ENCODE measurements at regions not wholly inside any gene's neighbourhood (a gene's known extent, or its start where the extent isn't known, plus 50 kb on each side); places are given as distances from the start of the nearest gene placed in this dataset.

DNA sequence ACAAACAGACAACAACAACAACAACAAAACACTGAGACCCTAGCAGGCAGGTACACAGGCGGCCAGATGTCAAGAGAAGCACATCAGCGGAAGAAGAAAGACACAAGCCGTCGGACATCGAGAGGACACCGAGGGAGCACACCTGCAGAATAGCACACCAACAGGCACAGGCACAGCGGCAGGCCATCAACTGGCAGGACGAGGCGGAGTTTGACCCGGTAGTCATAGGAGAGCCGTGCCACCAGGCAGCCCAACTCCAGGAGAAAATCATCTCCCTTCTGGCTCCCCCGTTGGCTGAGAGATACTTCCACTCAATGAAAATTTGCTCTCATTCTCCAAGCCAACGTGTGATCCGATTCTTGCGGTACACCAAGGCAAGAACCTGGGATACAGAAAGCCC is 352.1 kb upstream of the IZUMO3 start:
- H2AFZ ChIP-seq (ENCODE audit: control insufficient read depth, low read length) = no peak overlapping the region
- no peak overlapping the region for H3K4me3 ChIP-seq (ENCODE audit: control insufficient read depth in 2 of 3, extremely low read depth in 1 of 3, insufficient read depth in 2 of 3, low read depth in 1 of 3, low read length in 3 of 3)
- FAIRE-seq = no peak
- H3K27me3 ChIP-seq (ENCODE audit: control insufficient read depth, extremely low read depth, insufficient read depth, low read length) = no peaks in the 10 kb centered on the region
- no peak for DNase-seq (ENCODE audit: low read depth, low spot score)
- no peaks in the 10 kb centered on the region for H3K36me3 ChIP-seq (ENCODE audit: control insufficient read depth in 2 of 2, extremely low read depth in 1 of 2, insufficient read depth in 2 of 2, low read length in 2 of 2)
- no peak overlapping the region for H3K9ac ChIP-seq (ENCODE audit: control insufficient read depth, extremely low read depth, insufficient read depth, low read length)
- no peak overlapping the region for H3K4me2 ChIP-seq (ENCODE audit: control insufficient read depth, extremely low read depth, insufficient read depth, low read depth, low read length)
- dilution Hi-C loops (cut with MboI; ENCODE audit: extremely low pct_ligation_motif_present, low sequenced_read_pairs) = no loop called here
- no peaks in the 10 kb centered on the region for H3K9me1 ChIP-seq (ENCODE audit: control insufficient read depth, extremely low read depth, insufficient read depth, low read length)
- no peak for TF ChIP-seq EZH2 (IDR thresholded peaks at IDR 0.05; ENCODE audit: low read length)
- TF ChIP-seq, protein P1, sequence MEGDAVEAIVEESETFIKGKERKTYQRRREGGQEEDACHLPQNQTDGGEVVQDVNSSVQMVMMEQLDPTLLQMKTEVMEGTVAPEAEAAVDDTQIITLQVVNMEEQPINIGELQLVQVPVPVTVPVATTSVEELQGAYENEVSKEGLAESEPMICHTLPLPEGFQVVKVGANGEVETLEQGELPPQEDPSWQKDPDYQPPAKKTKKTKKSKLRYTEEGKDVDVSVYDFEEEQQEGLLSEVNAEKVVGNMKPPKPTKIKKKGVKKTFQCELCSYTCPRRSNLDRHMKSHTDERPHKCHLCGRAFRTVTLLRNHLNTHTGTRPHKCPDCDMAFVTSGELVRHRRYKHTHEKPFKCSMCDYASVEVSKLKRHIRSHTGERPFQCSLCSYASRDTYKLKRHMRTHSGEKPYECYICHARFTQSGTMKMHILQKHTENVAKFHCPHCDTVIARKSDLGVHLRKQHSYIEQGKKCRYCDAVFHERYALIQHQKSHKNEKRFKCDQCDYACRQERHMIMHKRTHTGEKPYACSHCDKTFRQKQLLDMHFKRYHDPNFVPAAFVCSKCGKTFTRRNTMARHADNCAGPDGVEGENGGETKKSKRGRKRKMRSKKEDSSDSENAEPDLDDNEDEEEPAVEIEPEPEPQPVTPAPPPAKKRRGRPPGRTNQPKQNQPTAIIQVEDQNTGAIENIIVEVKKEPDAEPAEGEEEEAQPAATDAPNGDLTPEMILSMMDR (optimal IDR thresholded peaks at IDR 0.05 in 1 of 3, IDR thresholded peaks at IDR 0.05 in 1 of 3, conservative IDR thresholded peaks at IDR 0.05 in 1 of 3; ENCODE audit: extremely low read depth in 1 of 3, insufficient read depth in 2 of 3, low read length in 3 of 3) = no peak
- H3K9me3 ChIP-seq (ENCODE audit: control insufficient read depth, low read depth, low read length) = no peaks in the 10 kb centered on the region
- no peaks in the 10 kb centered on the region for H4K20me1 ChIP-seq (ENCODE audit: control insufficient read depth, extremely low read depth, insufficient read depth, low read length)
- no peaks in the 10 kb centered on the region for H3K4me1 ChIP-seq (ENCODE audit: control insufficient read depth, extremely low read depth, insufficient read depth, low read length)
- H3K27ac ChIP-seq (ENCODE audit: control insufficient read depth, insufficient read depth, low read length) = no peak overlapping the region
- no peaks in the 10 kb centered on the region for H3K79me2 ChIP-seq (ENCODE audit: control insufficient read depth, insufficient read depth, low read length)

DNA sequence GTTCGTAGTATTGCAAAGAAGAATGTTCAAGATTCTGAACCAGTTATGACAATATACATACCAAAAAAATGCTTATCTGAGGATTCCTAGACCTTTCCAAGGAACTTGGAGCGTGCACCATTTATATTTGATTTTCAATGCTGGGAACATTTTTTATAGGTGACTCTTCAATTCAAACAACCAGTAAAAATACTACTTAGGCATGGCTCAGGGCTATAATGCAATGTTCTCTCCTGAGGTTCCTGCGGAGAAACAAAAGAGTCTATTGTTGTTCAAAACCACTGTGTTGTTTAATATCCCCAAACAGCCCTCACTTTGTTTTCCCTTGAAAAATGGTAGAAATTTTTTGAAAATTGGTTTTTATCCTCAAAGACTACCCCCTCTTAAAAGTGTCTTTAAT is 335.7 kb upstream of the IZUMO3 start:
- no peak for TF ChIP-seq EZH2 (IDR thresholded peaks at IDR 0.05; ENCODE audit: low read length)
- TF ChIP-seq, protein P1 (optimal IDR thresholded peaks at IDR 0.05 in 1 of 3, IDR thresholded peaks at IDR 0.05 in 1 of 3, conservative IDR thresholded peaks at IDR 0.05 in 1 of 3; ENCODE audit: extremely low read depth in 1 of 3, insufficient read depth in 2 of 3, low read length in 3 of 3) = no peak
- no peaks in the 10 kb centered on the region for H3K4me1 ChIP-seq (ENCODE audit: control insufficient read depth, extremely low read depth, insufficient read depth, low read length)
- FAIRE-seq (no peak), DNase-seq (ENCODE audit: low read depth, low spot score) (no peak)
- no peak overlapping the region for H3K4me3 ChIP-seq (ENCODE audit: control insufficient read depth in 2 of 3, extremely low read depth in 1 of 3, insufficient read depth in 2 of 3, low read depth in 1 of 3, low read length in 3 of 3)
- no peaks in the 10 kb centered on the region for H3K9me3 ChIP-seq (ENCODE audit: control insufficient read depth, low read depth, low read length)
- no peaks in the 10 kb centered on the region for H4K20me1 ChIP-seq (ENCODE audit: control insufficient read depth, extremely low read depth, insufficient read depth, low read length)
- H3K36me3 ChIP-seq (ENCODE audit: control insufficient read depth in 2 of 2, extremely low read depth in 1 of 2, insufficient read depth in 2 of 2, low read length in 2 of 2) = no peaks in the 10 kb centered on the region
- H3K4me2 ChIP-seq (ENCODE audit: control insufficient read depth, extremely low read depth, insufficient read depth, low read depth, low read length) = no peak overlapping the region
- no peaks in the 10 kb centered on the region for H3K27me3 ChIP-seq (ENCODE audit: control insufficient read depth, extremely low read depth, insufficient read depth, low read length)
- no peaks in the 10 kb centered on the region for H3K9me1 ChIP-seq (ENCODE audit: control insufficient read depth, extremely low read depth, insufficient read depth, low read length)
- no peaks in the 10 kb centered on the region for H3K79me2 ChIP-seq (ENCODE audit: control insufficient read depth, insufficient read depth, low read length)
- no peak overlapping the region for H3K9ac ChIP-seq (ENCODE audit: control insufficient read depth, extremely low read depth, insufficient read depth, low read length)
- no peak overlapping the region for H3K27ac ChIP-seq (ENCODE audit: control insufficient read depth, insufficient read depth, low read length)
- no peak overlapping the region for H2AFZ ChIP-seq (ENCODE audit: control insufficient read depth, low read length)
- dilution Hi-C loops (cut with MboI; ENCODE audit: extremely low pct_ligation_motif_present, low sequenced_read_pairs) = no loop called here
